OCI-LY3 (cell line): ENCODE measurements at regions not wholly inside any gene's neighbourhood (a gene's known extent, or its start where the extent isn't known, plus 50 kb on each side); places are given as distances from the start of the nearest gene placed in this dataset.

ENCODE experiments used
- EZH2phosphoT487 ChIP-seq: fragments of 200-600 bp; shearing (Covaris generic); IDR thresholded peaks from 2 replicates; pipeline ENCODE4 v1.6.1; 2018; ENCODE audit warnings: antibody characterized with exemption, mixed run types, low read depth
- TF ChIP-seq, protein P1 (sequence below): fragments of 200-600, 300-600 bp; sonication (generic); IDR thresholded peaks from 2 replicates; pipeline ENCODE4 v1.5.1; 2014; ENCODE audit warnings: antibody characterized with exemption, low read length, low read depth

DNA sequence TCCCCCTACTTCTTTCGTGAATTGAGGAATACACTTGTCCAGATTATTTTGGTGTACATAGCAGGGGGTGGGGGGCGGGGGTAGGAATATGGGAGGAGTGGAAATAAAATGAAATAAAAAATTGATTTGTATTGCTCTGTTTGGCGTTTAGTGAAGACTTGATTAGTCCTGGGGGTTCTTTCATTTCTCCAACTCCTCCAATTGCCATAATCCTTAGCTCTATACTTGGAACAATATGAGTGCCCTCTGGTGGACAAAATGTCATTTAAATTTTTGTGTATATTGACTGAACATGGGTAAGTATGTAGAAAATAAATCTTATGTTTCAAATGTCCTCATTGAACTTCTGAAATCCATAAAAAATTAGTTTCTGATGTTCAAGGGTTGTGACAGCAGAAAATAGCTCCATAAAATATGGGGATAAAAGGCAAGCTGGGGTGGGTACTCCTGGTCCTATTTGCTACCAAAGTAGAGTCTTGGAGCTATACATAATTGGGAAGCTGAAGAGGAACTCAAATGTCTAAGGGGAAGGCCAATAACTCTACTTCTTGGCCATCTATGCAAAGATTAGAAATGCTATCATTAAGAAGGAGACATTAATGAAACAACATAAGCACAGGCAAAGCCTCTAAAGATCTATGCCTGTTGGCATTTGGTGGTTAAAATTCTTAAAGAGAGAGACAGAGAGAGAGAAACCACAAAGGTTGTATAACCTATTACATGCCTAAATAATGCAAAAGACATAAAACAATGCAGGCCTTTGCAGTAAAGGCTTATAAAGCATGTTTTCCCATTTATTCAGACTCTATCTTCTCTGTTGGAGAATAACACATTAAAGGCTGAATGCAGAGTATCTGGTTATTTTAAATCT lies 421.6 kb downstream of the METTL15 start:
- TF ChIP-seq, protein P1, sequence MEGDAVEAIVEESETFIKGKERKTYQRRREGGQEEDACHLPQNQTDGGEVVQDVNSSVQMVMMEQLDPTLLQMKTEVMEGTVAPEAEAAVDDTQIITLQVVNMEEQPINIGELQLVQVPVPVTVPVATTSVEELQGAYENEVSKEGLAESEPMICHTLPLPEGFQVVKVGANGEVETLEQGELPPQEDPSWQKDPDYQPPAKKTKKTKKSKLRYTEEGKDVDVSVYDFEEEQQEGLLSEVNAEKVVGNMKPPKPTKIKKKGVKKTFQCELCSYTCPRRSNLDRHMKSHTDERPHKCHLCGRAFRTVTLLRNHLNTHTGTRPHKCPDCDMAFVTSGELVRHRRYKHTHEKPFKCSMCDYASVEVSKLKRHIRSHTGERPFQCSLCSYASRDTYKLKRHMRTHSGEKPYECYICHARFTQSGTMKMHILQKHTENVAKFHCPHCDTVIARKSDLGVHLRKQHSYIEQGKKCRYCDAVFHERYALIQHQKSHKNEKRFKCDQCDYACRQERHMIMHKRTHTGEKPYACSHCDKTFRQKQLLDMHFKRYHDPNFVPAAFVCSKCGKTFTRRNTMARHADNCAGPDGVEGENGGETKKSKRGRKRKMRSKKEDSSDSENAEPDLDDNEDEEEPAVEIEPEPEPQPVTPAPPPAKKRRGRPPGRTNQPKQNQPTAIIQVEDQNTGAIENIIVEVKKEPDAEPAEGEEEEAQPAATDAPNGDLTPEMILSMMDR: peak; percentile 62
- no peak for TF ChIP-seq EZH2phosphoT487
